Naive thymus-derived CD8-positive, alpha-beta T cell (primary cell): ENCODE measurements at regions not wholly inside any gene's neighbourhood (a gene's known extent, or its start where the extent isn't known, plus 50 kb on each side); places are given as distances from the start of the nearest gene placed in this dataset.
"Not testable (repeated sequence)": the region's sequence is repeated elsewhere in the genome, so short reads cannot be mapped to it uniquely, and the experiment has no call there.

Experiments used
- ATAC-seq, 2 donors: fragments of 150-1000 bp; cut with Tn5 transposase in 1 of 2; sonication (Bioruptor Pico), chemical (Tn5 transposase) in 1 of 2; 1 replicate in 1 of 2; 2 replicates in 1 of 2; pipeline ENCODE4 v1.10.0; 2021; ENCODE audit warnings: mild to moderate bottlenecking in 2 of 2, moderate library complexity in 2 of 2
- POLR2A ChIA-PET: fragments of 350-600 bp; sonication (Branson Sonifier 250); formaldehyde crosslinking; loops from one replicate; lab custom pipeline; 2021; ENCODE audit warnings: antibody characterized with exemption; lab: Charles Lee
- DNase-seq, 10 donors: peaks; one replicate each; pipeline versions ENCODE4 v3.0.0 to v3.0.0-alpha.2; 2020 to 2022
- H3K27ac Mint-ChIP-seq, 10 donors: one replicate each; pipeline ENCODE4 v1.8.0; 2020 to 2022; ENCODE audit warnings: mild to moderate bottlenecking in 10 of 10, mixed read lengths in 10 of 10, moderate library complexity in 4 of 10, inconsistent platforms in 1 of 10
- H3K27me3 Mint-ChIP-seq, 5 donors: one replicate each; pipeline ENCODE4 v1.8.0; 2021 to 2022; ENCODE audit warnings: mixed read lengths in 5 of 5
- H3K36me3 Mint-ChIP-seq, 3 donors: one replicate each; pipeline ENCODE4 v1.8.0; 2020 to 2022; ENCODE audit warnings: mixed read lengths in 3 of 3, mild to moderate bottlenecking in 2 of 3, inconsistent platforms in 1 of 3
- H3K4me1 Mint-ChIP-seq, 4 donors: one replicate each; pipeline ENCODE4 v1.8.0; 2021 to 2022; ENCODE audit warnings: mixed read lengths in 4 of 4
- H3K4me3 Mint-ChIP-seq, 10 donors: one replicate each; pipeline ENCODE4 v1.8.0; 2020 to 2022; ENCODE audit warnings: mild to moderate bottlenecking in 10 of 10, mixed read lengths in 10 of 10, moderate library complexity in 6 of 10, inconsistent platforms in 1 of 10
- H3K9me3 Mint-ChIP-seq, 9 donors: one replicate each; pipeline ENCODE4 v1.8.0; 2020 to 2022; ENCODE audit warnings: mixed read lengths in 9 of 9, mild to moderate bottlenecking in 3 of 9, inconsistent platforms in 1 of 9, moderate library complexity in 1 of 9

- peaks cover 0 to 19% (median 4%) of the 10 kb centered on the region in 9 donors for H3K9me3 Mint-ChIP-seq
- no peaks in the 10 kb centered on the region for H3K4me1 Mint-ChIP-seq
- no peaks in the 10 kb centered on the region for H3K27me3 Mint-ChIP-seq
- POLR2A ChIA-PET: no interaction called here
- H3K36me3 Mint-ChIP-seq: no peaks in the 10 kb centered on the region
- no peak overlapping the region for H3K27ac Mint-ChIP-seq
- no peak overlapping the region for H3K4me3 Mint-ChIP-seq
- DNase-seq (no peak), ATAC-seq (no peak)
Observed at GRCh38 chr10:35993591-35994515, 351.8 kb upstream of the FZD8 start.

- Mint-ChIP-seq H3K4me1 (no peaks in the 10 kb centered on the region), H3K4me3 (no peak overlapping the region), H3K27me3 (peaks cover 0 to 8% (median 0%) of the 10 kb centered on the region in 5 donors), H3K9me3 (peaks cover 0 to 20% (median 4%) of the 10 kb centered on the region in 9 donors), H3K36me3 (no peaks in the 10 kb centered on the region), H3K27ac (no peak overlapping the region)
- POLR2A ChIA-PET: no interaction called here
- DNase-seq (no peak), ATAC-seq (no peak)
Observed at GRCh38 chr10:35992107-35992506, 350.0 kb upstream of the FZD8 start.

DNA sequence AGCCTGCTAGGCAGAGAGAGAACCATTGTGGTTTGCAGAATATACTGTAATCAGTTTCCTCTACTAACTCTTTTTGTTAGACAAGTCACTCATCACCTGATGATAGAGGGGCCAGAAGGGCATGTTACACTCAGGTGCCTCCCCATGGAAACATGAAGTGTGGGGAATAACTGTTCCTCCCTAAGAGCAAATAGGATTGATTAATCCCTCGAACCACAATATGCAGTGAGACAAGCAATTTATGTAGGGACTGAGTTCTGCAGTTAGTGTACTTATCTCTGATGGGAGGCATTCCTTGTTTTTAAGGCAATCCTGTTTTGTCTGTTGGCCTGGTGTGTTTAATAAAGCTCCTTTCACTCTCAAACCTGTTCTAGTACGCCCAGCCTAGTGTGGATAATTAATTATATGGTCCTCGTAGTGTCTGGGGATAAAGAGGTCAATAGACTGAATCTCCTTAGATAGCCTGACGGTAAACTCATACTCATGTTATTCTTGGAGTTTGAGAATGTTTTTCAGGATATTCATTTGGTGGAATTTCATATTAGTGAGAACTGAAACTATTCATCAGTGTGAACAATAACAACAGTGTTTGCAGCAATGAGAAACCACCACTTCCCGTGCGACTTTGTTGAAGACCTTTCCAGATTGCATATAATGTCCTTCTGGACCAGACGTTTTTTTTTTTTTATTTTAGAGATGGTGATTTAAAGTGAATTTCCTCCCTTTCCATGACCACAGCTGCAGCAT lies 344.8 kb upstream of the FZD8 start:
- H3K4me1 Mint-ChIP-seq: no peaks in the 10 kb centered on the region

GRCh38 chr10:35979116-35979515 lies 337.0 kb upstream of the FZD8 start:
- Mint-ChIP-seq H3K27me3 (peaks cover 0 to 7% (median 0%) of the 10 kb centered on the region in 5 donors), H3K4me1 (no peaks in the 10 kb centered on the region), H3K36me3 (peaks cover 0 to 5% (median 0%) of the 10 kb centered on the region in 3 donors), H3K27ac (no peak overlapping the region), H3K9me3 (peaks cover 0 to 20% (median 10%) of the 10 kb centered on the region in 9 donors), H3K4me3 (no peak overlapping the region)
- POLR2A ChIA-PET: no interaction called here
- no peak for ATAC-seq
- DNase-seq: no peak

More for the DNA sequence above, 344.8 kb upstream of the FZD8 start:
- Mint-ChIP-seq H3K36me3 (peaks cover 0 to 5% (median 0%) of the 10 kb centered on the region in 3 donors), H3K9me3 (peaks cover 0 to 25% (median 4%) of the 10 kb centered on the region in 9 donors), H3K4me3 (no peak overlapping the region), H3K27ac (no peak overlapping the region), H3K27me3 (peaks cover 0 to 20% (median 0%) of the 10 kb centered on the region in 5 donors)
- DNase-seq: no peak
- POLR2A ChIA-PET: no interaction called here
- no peak for ATAC-seq

- POLR2A ChIA-PET: not testable (repeated sequence)
Observed at GRCh38 chr10:35973912-35974591, 332.0 kb upstream of the FZD8 start.

DNA sequence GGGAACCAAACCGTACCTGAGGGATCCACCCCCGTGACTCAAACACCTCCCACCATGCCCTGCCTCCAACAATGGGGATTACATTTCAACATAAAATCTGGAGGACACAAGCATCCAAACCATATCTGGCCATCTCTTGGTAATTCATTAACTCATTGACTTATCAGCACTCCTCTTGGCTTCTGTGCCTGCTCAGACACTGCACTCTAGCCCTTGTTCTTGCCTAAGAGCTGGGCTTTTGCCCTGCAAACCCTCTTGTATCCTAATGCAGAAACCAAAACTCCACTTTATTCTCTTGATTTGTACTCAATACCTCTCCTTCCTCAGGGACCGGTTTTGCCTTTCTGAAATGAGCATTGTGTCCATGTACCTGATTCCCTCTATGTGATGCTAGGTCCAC lies 330.2 kb upstream of the FZD8 start:
- Mint-ChIP-seq H3K36me3 (no peaks in the 10 kb centered on the region), H3K9me3 (peaks cover 0 to 39% (median 9%) of the 10 kb centered on the region in 9 donors), H3K4me3 (no peak overlapping the region), H3K27ac (no peak overlapping the region), H3K27me3 (no peaks in the 10 kb centered on the region), H3K4me1 (no peaks in the 10 kb centered on the region)
- no peak for ATAC-seq
- POLR2A ChIA-PET: no interaction called here
- DNase-seq: no peak

More at GRCh38 chr10:35973912-35974591, 332.0 kb upstream of the FZD8 start:
- not testable (repeated sequence) for H3K27me3 Mint-ChIP-seq, DNase-seq, H3K27ac Mint-ChIP-seq, H3K36me3 Mint-ChIP-seq, H3K4me3 Mint-ChIP-seq, H3K4me1 Mint-ChIP-seq, ATAC-seq
- peaks cover 1 to 39% (median 13%) of the 10 kb centered on the region in 9 donors for H3K9me3 Mint-ChIP-seq

- Mint-ChIP-seq H3K27ac (no peak overlapping the region), H3K27me3 (no peaks in the 10 kb centered on the region), H3K9me3 (peaks cover 2 to 39% (median 14%) of the 10 kb centered on the region in 9 donors), H3K36me3 (no peaks in the 10 kb centered on the region), H3K4me1 (no peaks in the 10 kb centered on the region), H3K4me3 (no peak overlapping the region)
- DNase-seq (no peak), ATAC-seq (no peak)
- POLR2A ChIA-PET: no interaction called here
Observed at GRCh38 chr10:35971397-35971796, 329.3 kb upstream of the FZD8 start.

DNA sequence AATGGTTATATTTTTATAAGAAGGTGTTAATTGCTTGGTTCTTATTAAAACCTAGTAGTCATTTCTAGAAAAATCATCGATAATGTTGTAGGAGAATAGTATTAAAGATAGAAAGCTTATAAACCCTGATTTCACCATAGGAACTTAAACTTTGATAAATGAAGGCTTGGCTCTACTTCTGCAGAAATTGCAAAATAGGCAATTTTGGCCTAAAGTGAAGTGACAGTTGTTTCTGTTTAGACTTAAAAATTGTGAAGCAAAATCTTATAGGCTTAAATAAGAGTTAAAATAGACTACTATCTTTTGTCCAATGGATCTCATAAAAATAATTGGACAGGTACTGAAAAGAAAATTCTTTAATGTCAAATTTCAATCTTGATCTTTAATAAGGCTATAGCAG lies 321.6 kb upstream of the FZD8 start:
- Mint-ChIP-seq H3K27me3 (peaks cover 0 to 12% (median 4%) of the 10 kb centered on the region in 5 donors), H3K9me3 (peaks cover 13 to 30% (median 17%) of the 10 kb centered on the region in 9 donors), H3K36me3 (peaks cover 0 to 12% (median 0%) of the 10 kb centered on the region in 3 donors), H3K4me1 (no peaks in the 10 kb centered on the region), H3K4me3 (no peak overlapping the region), H3K27ac (no peak overlapping the region)
- POLR2A ChIA-PET: no interaction called here
- no peak for ATAC-seq
- no peak for DNase-seq

DNA sequence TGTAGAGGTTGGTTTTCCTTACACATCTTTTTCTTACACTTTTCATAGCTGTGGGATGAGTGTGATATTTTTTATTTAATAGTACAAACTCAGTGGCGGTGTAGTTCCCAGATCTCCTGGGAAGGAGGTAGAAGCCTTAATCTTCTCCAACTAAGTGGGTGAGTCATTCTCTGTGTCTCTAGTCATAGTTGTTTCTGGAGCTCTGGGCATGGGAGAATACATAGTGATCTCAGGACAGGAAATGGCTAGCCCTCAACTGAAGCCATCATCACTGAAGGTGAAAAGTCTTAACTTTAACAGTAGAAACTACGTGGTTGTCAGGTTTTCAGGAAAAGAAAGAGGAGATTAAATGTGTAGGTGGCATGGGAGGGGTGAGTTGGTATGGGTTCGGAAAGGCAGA lies 319.4 kb upstream of the FZD8 start:
- H3K4me3 Mint-ChIP-seq: no peak overlapping the region
- ATAC-seq: no peak
- POLR2A ChIA-PET: no interaction called here
- no peak overlapping the region for H3K27ac Mint-ChIP-seq
- H3K4me1 Mint-ChIP-seq: no peaks in the 10 kb centered on the region
- peaks cover 0 to 12% (median 4%) of the 10 kb centered on the region in 5 donors for H3K27me3 Mint-ChIP-seq
- peaks cover 12 to 23% (median 15%) of the 10 kb centered on the region in 9 donors for H3K9me3 Mint-ChIP-seq
- peaks cover 0 to 12% (median 0%) of the 10 kb centered on the region in 3 donors for H3K36me3 Mint-ChIP-seq
- DNase-seq: no peak

DNA sequence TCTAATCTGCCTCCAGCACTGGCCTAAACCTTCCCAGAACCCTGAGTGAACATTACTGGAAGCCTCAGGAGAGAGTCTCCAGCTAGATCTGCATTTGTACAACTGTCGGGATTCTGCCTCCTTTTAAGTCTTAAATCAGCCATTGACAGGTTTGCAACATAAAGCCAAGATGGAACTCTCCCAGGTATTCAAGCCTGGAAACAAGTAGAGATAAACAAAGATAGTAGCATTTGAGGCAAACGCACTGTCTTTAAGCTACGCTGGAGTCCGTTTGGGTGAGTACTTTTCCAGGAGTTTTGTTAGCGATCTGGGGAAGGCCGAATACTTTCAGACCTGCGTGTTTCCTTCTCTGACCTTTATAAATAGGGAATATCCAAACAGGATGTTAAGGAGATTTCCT lies 317.2 kb upstream of the FZD8 start:
- H3K36me3 Mint-ChIP-seq: no peaks in the 10 kb centered on the region
- ATAC-seq (no peak), DNase-seq (no peak)
- POLR2A ChIA-PET: no interaction called here
- peaks cover 0 to 14% (median 4%) of the 10 kb centered on the region in 9 donors for H3K9me3 Mint-ChIP-seq
- H3K4me3 Mint-ChIP-seq: no peak overlapping the region
- H3K27me3 Mint-ChIP-seq: peaks cover 0 to 10% (median 4%) of the 10 kb centered on the region in 5 donors
- no peak overlapping the region for H3K27ac Mint-ChIP-seq
- no peaks in the 10 kb centered on the region for H3K4me1 Mint-ChIP-seq

- H3K4me3 Mint-ChIP-seq, ATAC-seq, H3K36me3 Mint-ChIP-seq, POLR2A ChIA-PET, H3K27ac Mint-ChIP-seq, DNase-seq, H3K4me1 Mint-ChIP-seq: not testable (repeated sequence)
- H3K27me3 Mint-ChIP-seq: peaks cover 0 to 13% (median 4%) of the 10 kb centered on the region in 5 donors
- H3K9me3 Mint-ChIP-seq: peaks cover 0 to 14% (median 2%) of the 10 kb centered on the region in 9 donors
Observed at GRCh38 chr10:35958609-35959008, 316.5 kb upstream of the FZD8 start.

DNA sequence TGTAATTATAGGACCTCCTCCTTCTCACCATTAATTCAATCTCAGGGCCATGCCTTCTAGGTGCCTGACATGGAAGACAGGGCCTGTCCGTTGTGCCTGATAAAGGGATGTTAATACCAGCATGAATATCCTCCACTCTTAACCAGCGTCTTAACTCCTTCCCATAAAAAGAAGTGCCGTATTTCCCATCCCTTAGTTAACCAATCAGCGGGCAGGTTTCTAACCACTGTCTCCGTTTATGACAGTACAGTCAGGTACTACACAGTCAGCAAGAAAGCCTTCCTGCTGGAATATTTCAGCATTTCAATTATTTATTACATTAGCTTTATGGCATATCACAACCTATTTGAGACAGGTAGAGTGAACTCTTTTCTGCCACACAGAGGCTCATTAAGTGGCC lies 308.6 kb upstream of the FZD8 start:
- Mint-ChIP-seq H3K36me3 (no peaks in the 10 kb centered on the region), H3K27me3 (peaks cover 0 to 5% (median 0%) of the 10 kb centered on the region in 5 donors), H3K27ac (no peak overlapping the region), H3K9me3 (peaks cover 0 to 9% (median 0%) of the 10 kb centered on the region in 9 donors), H3K4me1 (no peaks in the 10 kb centered on the region), H3K4me3 (no peak overlapping the region)
- ATAC-seq (no peak), DNase-seq (no peak)
- POLR2A ChIA-PET: no interaction called here
